Naive B cell (primary cell): ENCODE measurements at regions not wholly inside any gene's neighbourhood (a gene's known extent, or its start where the extent isn't known, plus 50 kb on each side); places are given as distances from the start of the nearest gene placed in this dataset.

Experiments used
- ATAC-seq, 2 donors: fragments of 150-1000 bp; cut with Tn5 transposase; 2 replicates each; pipeline ENCODE4 v1.10.0; 2021; ENCODE audit warnings: low read depth in 2 of 2, mild to moderate bottlenecking in 2 of 2, moderate library complexity in 2 of 2
- DNase-seq: peaks from one replicate; pipeline ENCODE4 v3.0.0; 2022
- H3K27ac Mint-ChIP-seq, 6 donors: one replicate each; pipeline ENCODE4 v1.8.0; 2020 to 2022; ENCODE audit warnings: mild to moderate bottlenecking in 6 of 6, mixed read lengths in 6 of 6, moderate library complexity in 5 of 6, inconsistent platforms in 2 of 6
- H3K27me3 Mint-ChIP-seq, 3 donors: one replicate each; pipeline ENCODE4 v1.8.0; 2021 to 2022; ENCODE audit warnings: mixed read lengths in 3 of 3, mild to moderate bottlenecking in 1 of 3
- H3K36me3 Mint-ChIP-seq, 2 donors: one replicate each; pipeline ENCODE4 v1.8.0; 2020 to 2022; ENCODE audit warnings: mixed read lengths in 2 of 2, inconsistent platforms in 1 of 2, mild to moderate bottlenecking in 1 of 2
- H3K4me1 Mint-ChIP-seq, 3 donors: one replicate each; pipeline ENCODE4 v1.8.0; 2020 to 2022; ENCODE audit warnings: mixed read lengths in 3 of 3, inconsistent platforms in 1 of 3, mild to moderate bottlenecking in 1 of 3, moderate library complexity in 1 of 3
- H3K4me3 Mint-ChIP-seq, 8 donors: one replicate each; pipeline ENCODE4 v1.8.0; 2020 to 2022; ENCODE audit warnings: mild to moderate bottlenecking in 8 of 8, mixed read lengths in 8 of 8, moderate library complexity in 8 of 8, inconsistent platforms in 2 of 8
- H3K9me3 Mint-ChIP-seq, 7 donors: one replicate each; pipeline ENCODE4 v1.8.0; 2020 to 2022; ENCODE audit warnings: mixed read lengths in 7 of 7, mild to moderate bottlenecking in 5 of 7, inconsistent platforms in 2 of 7, moderate library complexity in 1 of 7

DNA sequence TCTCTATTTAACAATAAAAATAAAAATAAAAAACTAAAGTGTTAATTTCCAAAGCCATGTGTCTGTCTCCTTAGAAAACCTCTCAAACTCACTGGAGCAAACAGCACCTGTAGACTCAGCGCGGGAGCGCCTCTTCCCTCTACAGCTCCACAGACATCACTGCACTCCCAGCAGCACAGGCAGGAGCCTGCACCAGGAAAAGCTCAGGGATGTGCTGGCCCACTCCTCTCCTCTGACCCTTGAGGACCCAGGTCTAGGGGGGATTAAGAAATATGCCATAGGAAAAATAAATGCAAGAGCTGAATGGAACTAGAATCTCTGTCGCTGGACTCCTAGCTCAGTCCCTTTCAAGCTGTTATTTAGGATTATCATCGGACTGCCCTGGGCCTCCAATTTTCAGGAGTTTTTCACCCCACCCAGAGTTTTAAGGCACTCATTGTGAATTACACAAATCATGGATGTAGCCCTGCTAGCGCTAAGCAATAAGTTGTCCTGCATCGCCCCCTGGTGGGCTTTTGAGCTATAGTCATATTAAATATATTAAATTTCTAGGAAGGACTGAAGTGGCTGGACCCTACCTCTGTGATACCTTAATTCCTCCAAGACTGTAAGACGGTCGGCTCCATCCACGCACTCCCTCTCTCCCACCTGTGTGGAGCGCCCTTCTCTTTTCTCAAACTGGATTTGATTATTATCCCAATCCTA lies 333.9 kb downstream of the UQCRFS1 start:
- no peak for ATAC-seq
- Mint-ChIP-seq H3K36me3 (no peaks in the 10 kb centered on the region), H3K27ac (no peak overlapping the region), H3K27me3 (no peaks in the 10 kb centered on the region), H3K4me3 (no peak overlapping the region), H3K9me3 (peaks cover 0 to 3% (median 0%) of the 10 kb centered on the region in 7 donors), H3K4me1 (peaks cover 4 to 10% (median 4%) of the 10 kb centered on the region in 3 donors)
- DNase-seq, result peak; percentile 7

- peaks cover 0 to 3% (median 0%) of the 10 kb centered on the region in 7 donors for H3K9me3 Mint-ChIP-seq
- no peak overlapping the region for H3K27ac Mint-ChIP-seq
- no peaks in the 10 kb centered on the region for H3K27me3 Mint-ChIP-seq
- no peak overlapping the region for H3K4me3 Mint-ChIP-seq
- no peaks in the 10 kb centered on the region for H3K36me3 Mint-ChIP-seq
- ATAC-seq (no peak), DNase-seq (no peak)
- H3K4me1 Mint-ChIP-seq, result peaks cover 4 to 5% (median 4%) of the 10 kb centered on the region in 3 donors
Observed at GRCh38 chr19:28876609-28877123, 336.3 kb downstream of the UQCRFS1 start.

GRCh38 chr19:28874742-28875141 lies 338.2 kb downstream of the UQCRFS1 start:
- Mint-ChIP-seq H3K36me3 (no peaks in the 10 kb centered on the region), H3K27ac (no peak overlapping the region), H3K27me3 (no peaks in the 10 kb centered on the region), H3K4me3 (no peak overlapping the region), H3K4me1 (no peaks in the 10 kb centered on the region), H3K9me3 (peaks cover 0 to 3% (median 0%) of the 10 kb centered on the region in 7 donors)
- no peak for ATAC-seq
- DNase-seq, result no peak

DNA sequence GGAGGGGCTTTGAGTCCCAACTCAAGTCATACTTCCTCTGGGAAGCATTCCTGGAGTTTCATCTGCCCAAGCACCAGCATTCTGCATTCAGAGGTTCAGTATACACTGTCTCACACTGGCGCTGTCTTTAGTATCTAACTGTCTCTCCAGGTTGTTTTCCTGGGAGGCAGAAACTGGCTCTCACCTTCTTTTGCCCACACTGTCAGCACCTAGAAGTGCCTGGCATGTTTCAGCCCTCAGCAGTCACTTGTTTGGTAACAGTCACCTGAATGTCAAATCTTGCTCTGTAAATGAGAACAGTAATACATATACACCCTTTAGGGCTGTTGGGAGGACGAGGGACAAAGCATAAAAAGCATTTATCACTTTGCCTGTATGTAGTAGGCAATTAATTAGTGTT lies 339.6 kb downstream of the UQCRFS1 start:
- Mint-ChIP-seq H3K4me3 (no peak overlapping the region), H3K36me3 (no peaks in the 10 kb centered on the region), H3K27me3 (no peaks in the 10 kb centered on the region), H3K4me1 (no peaks in the 10 kb centered on the region), H3K27ac (no peak overlapping the region), H3K9me3 (peaks cover 0 to 9% (median 3%) of the 10 kb centered on the region in 7 donors)
- ATAC-seq (no peak), DNase-seq (no peak)

DNA sequence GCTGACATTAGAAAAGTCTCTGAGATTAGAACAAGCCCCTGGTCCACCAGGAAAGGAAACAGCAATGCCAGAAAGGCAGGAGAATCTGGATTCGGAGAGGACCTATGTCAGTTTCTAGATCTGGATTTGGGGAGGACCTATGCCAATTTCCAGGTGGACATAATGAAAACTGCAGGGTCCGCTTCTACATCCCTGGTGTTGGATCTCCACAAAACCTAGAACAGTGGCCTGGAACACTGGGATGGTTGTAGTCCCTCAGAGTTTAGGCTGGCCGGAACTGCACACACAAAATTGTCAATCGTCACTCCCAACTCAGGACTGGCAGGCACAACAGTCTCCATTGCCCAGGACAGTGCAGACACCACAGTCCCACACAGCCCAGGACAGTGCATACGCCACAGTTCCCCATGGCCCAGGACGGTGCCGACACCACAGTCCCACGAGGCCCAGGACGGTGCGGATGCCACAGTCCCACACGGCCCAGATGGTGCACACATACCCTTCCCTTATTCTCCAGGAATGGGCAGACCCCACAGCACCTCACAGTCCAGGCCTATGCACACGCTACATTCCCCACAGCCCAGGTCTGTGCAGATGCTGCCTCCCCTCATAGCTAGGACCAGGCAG lies 341.7 kb downstream of the UQCRFS1 start:
- no peaks in the 10 kb centered on the region for H3K36me3 Mint-ChIP-seq
- no peak overlapping the region for H3K4me3 Mint-ChIP-seq
- no peak overlapping the region for H3K27ac Mint-ChIP-seq
- ATAC-seq, result no peak
- H3K9me3 Mint-ChIP-seq, result peaks cover 0 to 10% (median 3%) of the 10 kb centered on the region in 7 donors
- no peaks in the 10 kb centered on the region for H3K27me3 Mint-ChIP-seq
- no peaks in the 10 kb centered on the region for H3K4me1 Mint-ChIP-seq
- no peak for DNase-seq

DNA sequence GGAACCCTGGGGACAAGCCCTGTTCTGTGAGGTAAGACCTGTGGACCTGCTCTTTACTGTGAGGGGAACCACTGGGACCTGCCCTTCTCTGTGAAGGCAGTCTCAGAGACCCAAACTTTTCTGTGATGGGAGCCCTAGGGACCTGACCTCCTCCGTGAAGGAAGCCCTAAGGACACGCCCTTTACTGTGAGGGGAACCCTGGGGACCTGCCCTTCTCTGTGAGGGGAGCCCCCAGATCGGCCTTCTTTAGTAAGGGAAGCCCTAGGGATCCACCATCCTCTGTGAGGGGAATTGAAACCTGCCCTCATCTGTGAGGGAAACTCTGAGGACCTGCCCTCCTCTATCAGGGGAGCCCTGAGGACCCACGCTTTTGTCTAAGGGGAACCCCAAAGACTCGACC lies 343.5 kb downstream of the UQCRFS1 start:
- Mint-ChIP-seq H3K9me3 (peaks cover 0 to 10% (median 3%) of the 10 kb centered on the region in 7 donors), H3K27ac (no peak overlapping the region)
- ATAC-seq, result peak in 1 of 2 donors; percentile 47

DNA sequence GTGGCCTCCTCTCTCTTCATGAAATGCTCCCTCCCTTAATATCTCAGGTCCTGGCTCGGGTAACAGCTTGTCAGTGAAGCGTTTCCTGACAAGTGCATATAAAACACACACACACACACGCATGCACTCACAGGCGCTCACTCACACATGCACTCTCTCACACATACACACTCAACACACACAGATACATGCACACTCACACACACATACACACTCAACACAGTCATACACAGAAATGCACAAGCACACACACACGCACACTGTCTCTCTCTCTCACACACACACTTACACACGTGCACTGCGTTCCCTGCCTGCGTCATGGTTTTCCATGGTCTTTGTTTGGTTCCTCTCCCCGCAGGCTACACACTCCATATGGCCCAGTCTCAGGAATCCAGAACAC lies 344.1 kb downstream of the UQCRFS1 start:
- Mint-ChIP-seq H3K36me3 (no peaks in the 10 kb centered on the region), H3K4me1 (no peaks in the 10 kb centered on the region), H3K27ac (no peak overlapping the region), H3K9me3 (peaks cover 0 to 10% (median 3%) of the 10 kb centered on the region in 7 donors), H3K27me3 (no peaks in the 10 kb centered on the region), H3K4me3 (no peak overlapping the region)
- DNase-seq, result no peak
- ATAC-seq, result no peak

More for the DNA sequence above, 343.5 kb downstream of the UQCRFS1 start:
- Mint-ChIP-seq H3K4me3 (no peak overlapping the region), H3K36me3 (no peaks in the 10 kb centered on the region), H3K4me1 (no peaks in the 10 kb centered on the region), H3K27me3 (no peaks in the 10 kb centered on the region)
- DNase-seq, result no peak

GRCh38 chr19:28867978-28868377 lies 345.0 kb downstream of the UQCRFS1 start:
- no peaks in the 10 kb centered on the region for H3K36me3 Mint-ChIP-seq
- H3K27ac Mint-ChIP-seq, result no peak overlapping the region
- H3K9me3 Mint-ChIP-seq, result peaks cover 0 to 10% (median 3%) of the 10 kb centered on the region in 7 donors
- H3K4me3 Mint-ChIP-seq, result no peak overlapping the region
- H3K27me3 Mint-ChIP-seq, result no peaks in the 10 kb centered on the region
- DNase-seq (no peak), ATAC-seq (no peak)
- no peaks in the 10 kb centered on the region for H3K4me1 Mint-ChIP-seq

GRCh38 chr19:28864577-28865042 lies 348.3 kb downstream of the UQCRFS1 start:
- no peak for DNase-seq
- H3K9me3 Mint-ChIP-seq, result peaks cover 0 to 10% (median 5%) of the 10 kb centered on the region in 7 donors
- H3K27ac Mint-ChIP-seq, result no peak overlapping the region
- no peak overlapping the region for H3K4me3 Mint-ChIP-seq
- peaks cover 0 to 5% (median 5%) of the 10 kb centered on the region in 3 donors for H3K27me3 Mint-ChIP-seq
- no peaks in the 10 kb centered on the region for H3K4me1 Mint-ChIP-seq
- no peak for ATAC-seq
- no peaks in the 10 kb centered on the region for H3K36me3 Mint-ChIP-seq

GRCh38 chr19:28864024-28864503 lies 348.9 kb downstream of the UQCRFS1 start:
- ATAC-seq (no peak), DNase-seq (no peak)
- Mint-ChIP-seq H3K4me3 (no peak overlapping the region), H3K9me3 (peaks cover 0 to 8% (median 4%) of the 10 kb centered on the region in 7 donors), H3K36me3 (no peaks in the 10 kb centered on the region), H3K4me1 (no peaks in the 10 kb centered on the region), H3K27ac (no peak overlapping the region), H3K27me3 (peaks cover 0 to 6% (median 5%) of the 10 kb centered on the region in 3 donors)

- H3K27ac Mint-ChIP-seq, result peak overlapping the region in 1 of 6 donors; percentile 39
- no peak for DNase-seq
- peaks cover 0 to 5% (median 0%) of the 10 kb centered on the region in 7 donors for H3K9me3 Mint-ChIP-seq
- no peaks in the 10 kb centered on the region for H3K36me3 Mint-ChIP-seq
- H3K4me1 Mint-ChIP-seq, result no peaks in the 10 kb centered on the region
- ATAC-seq, result no peak
- no peak overlapping the region for H3K4me3 Mint-ChIP-seq
- H3K27me3 Mint-ChIP-seq, result peaks cover 0 to 6% (median 5%) of the 10 kb centered on the region in 3 donors
Observed at GRCh38 chr19:28862238-28862637, 350.7 kb downstream of the UQCRFS1 start.

DNA sequence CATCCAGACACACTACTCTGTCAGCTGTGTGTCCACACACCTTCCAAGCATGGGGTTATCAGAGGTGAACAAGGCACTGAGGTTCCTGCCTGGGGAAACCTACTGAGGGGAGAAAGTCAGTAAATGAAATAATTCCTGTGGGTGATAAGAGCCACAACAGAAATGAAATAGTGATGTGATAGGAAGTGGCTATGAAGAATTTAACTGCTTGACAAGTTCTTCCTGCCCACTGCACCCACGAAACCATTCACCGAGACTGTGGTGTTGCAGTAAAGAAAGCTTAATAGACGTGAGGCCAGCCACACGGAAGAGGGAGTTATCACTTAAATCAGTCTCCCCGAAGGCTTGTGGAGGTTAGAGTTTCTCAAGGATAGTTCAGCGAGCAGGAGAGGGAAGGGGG lies 353.1 kb downstream of the UQCRFS1 start:
- ATAC-seq, result no peak
- H3K27me3 Mint-ChIP-seq, result peaks cover 0 to 6% (median 5%) of the 10 kb centered on the region in 3 donors
- no peak for DNase-seq
- no peaks in the 10 kb centered on the region for H3K36me3 Mint-ChIP-seq
- H3K9me3 Mint-ChIP-seq, result peaks cover 0 to 6% (median under 1%) of the 10 kb centered on the region in 7 donors
- H3K27ac Mint-ChIP-seq, result no peak overlapping the region
- H3K4me3 Mint-ChIP-seq, result peak overlapping the region in 1 of 8 donors; percentile 55
- no peaks in the 10 kb centered on the region for H3K4me1 Mint-ChIP-seq

GRCh38 chr19:28858933-28859332 lies 354.0 kb downstream of the UQCRFS1 start:
- ATAC-seq (no peak), DNase-seq (no peak)
- Mint-ChIP-seq H3K4me3 (no peak overlapping the region), H3K4me1 (no peaks in the 10 kb centered on the region), H3K27me3 (peaks cover 0 to 6% (median 6%) of the 10 kb centered on the region in 3 donors), H3K36me3 (no peaks in the 10 kb centered on the region), H3K9me3 (peaks cover 0 to 11% (median 5%) of the 10 kb centered on the region in 7 donors), H3K27ac (no peak overlapping the region)

- peaks cover 0 to 10% (median 6%) of the 10 kb centered on the region in 3 donors for H3K27me3 Mint-ChIP-seq
- DNase-seq (no peak), ATAC-seq (no peak)
- H3K27ac Mint-ChIP-seq, result no peak overlapping the region
- H3K4me3 Mint-ChIP-seq, result no peak overlapping the region
- H3K9me3 Mint-ChIP-seq, result peaks cover 0 to 16% (median 9%) of the 10 kb centered on the region in 7 donors
- H3K4me1 Mint-ChIP-seq, result no peaks in the 10 kb centered on the region
- no peaks in the 10 kb centered on the region for H3K36me3 Mint-ChIP-seq
Observed at GRCh38 chr19:28857967-28858366, 355.0 kb downstream of the UQCRFS1 start.
